D721Med (cell line): ENCODE measurements at regions not wholly inside any gene's neighbourhood (a gene's known extent, or its start where the extent isn't known, plus 50 kb on each side); places are given as distances from the start of the nearest gene placed in this dataset.
A peak's percentile ranks its signal among the peaks of the same experiment; 100 is the strongest.

Source experiments
- DNase-seq: peaks from one replicate; pipeline ENCODE4 v3.0.0; 2011; ENCODE audit warnings: low spot score; ENCODE audit not compliant: insufficient read length
- FAIRE-seq: peaks from 2 replicates; lab custom pipeline; 2011; peaks lifted over from hg19 to GRCh38; lab: Jason Lieb, UNC
- CTCF ChIP-seq: IDR thresholded peaks from 2 replicates; pipeline ENCODE4 v1.5.1; 2012; ENCODE audit warnings: mild to moderate bottlenecking, control low read depth; ENCODE audit not compliant: insufficient read depth; ENCODE audit errors: missing control alignments

DNA sequence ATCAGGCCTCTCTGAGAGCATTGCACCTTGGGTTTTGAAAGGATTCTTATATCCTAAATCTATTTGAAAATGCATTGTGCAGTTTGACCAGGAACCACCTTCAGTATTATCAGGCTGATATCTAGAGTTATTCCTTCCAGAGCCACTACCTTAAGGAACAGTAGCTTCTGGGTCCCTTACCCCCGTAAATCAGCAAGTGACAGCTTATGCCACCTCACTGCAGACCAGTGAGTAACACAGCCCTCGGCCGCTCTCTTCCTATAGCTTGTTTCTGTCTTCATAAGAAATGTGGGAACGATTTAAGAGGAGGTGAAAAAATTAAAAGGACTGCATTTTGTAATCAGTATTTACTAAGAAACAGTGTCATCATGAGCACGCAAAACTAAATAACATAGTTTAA is 584.2 kb downstream of the GALR1 start:
- FAIRE-seq (no peak), DNase-seq (no peak)
- no peak for TF ChIP-seq CTCF

GRCh38 chr18:77851802-77852201 is 602.2 kb downstream of the GALR1 start:
- no peak for TF ChIP-seq CTCF
- FAIRE-seq (no peak), DNase-seq (no peak)

DNA sequence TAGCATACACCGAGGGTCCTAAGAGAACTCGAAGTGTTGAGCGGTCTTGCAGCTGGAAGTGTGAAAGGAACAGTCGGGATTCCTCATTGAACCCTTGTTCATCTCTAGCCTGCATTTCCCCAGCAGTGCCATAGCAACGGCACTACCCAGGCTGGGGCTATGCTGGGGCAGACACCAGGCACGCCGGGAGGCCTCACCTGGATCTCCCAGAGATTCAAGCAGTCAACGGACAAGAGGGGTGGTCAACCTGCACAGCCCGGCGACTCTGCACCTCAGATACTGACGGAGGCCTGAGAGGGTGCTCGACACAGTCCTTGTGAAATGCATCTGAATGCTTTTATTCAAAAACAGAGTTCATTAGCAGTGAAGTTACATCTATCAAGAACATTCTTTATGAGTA is 604.2 kb downstream of the GALR1 start:
- FAIRE-seq (no peak), DNase-seq (no peak)
- no peak for TF ChIP-seq CTCF

GRCh38 chr18:77857678-77858655 is 608.3 kb downstream of the GALR1 start:
- DNase-seq = no peak
- FAIRE-seq = no peak
- no peak for TF ChIP-seq CTCF

GRCh38 chr18:77859634-77860033 is 610.0 kb downstream of the GALR1 start:
- no peak for TF ChIP-seq CTCF
- DNase-seq (no peak), FAIRE-seq (no peak)

- DNase-seq = no peak
- TF ChIP-seq CTCF = no peak
- FAIRE-seq = peak; percentile 41
These were observed 612.6 kb downstream of the GALR1 start for GRCh38 chr18:77862066-77862757.

DNA sequence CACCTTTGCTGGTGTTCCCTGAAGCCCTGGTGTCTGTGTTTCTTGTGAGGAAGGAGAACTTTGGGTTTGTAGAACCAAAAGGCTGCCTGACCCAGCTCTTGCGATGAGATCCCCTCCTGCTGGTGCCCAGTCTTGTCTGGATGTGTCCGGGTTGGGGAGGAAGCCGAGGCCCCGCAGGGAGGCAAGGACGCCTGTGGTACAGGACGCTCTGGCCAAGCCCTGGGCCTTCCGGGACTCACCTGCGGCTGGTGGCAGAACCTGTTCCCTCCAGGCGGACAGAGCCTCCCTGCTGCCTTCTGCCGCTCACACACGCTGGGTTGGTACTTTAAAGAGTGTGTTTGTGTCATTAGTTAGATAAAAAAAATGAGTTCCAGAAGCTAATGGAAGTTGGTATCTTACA is 616.2 kb downstream of the GALR1 start:
- no peak for DNase-seq
- no peak for TF ChIP-seq CTCF

More for the DNA sequence above, 616.2 kb downstream of the GALR1 start:
- no peak for FAIRE-seq
